ENCODE measurements at regions not wholly inside any gene's neighbourhood (a gene's known extent, or its start where the extent isn't known, plus 50 kb on each side); places are given as distances from the start of the nearest gene placed in this dataset.

- no peak overlapping the region for H3K4me3 Mint-ChIP-seq
- no peaks in the 10 kb centered on the region for H3K36me3 Mint-ChIP-seq (ENCODE audit: low read depth)
- H3K9me3 Mint-ChIP-seq, result peaks cover 20% of the 10 kb centered on the region
- H3K27me3 Mint-ChIP-seq, result no peaks in the 10 kb centered on the region
- intact Hi-C loops (cut with micrococcal nuclease), result no loop called here
- H3K4me1 Mint-ChIP-seq (ENCODE audit: low read depth), result no peaks in the 10 kb centered on the region
- H3K27ac Mint-ChIP-seq, result no peak overlapping the region
Observed at GRCh38 chr18:39305766-39306165, 1740.2 kb upstream of the CELF4 start.

- no peak overlapping the region for H3K4me3 Mint-ChIP-seq
- H3K27ac Mint-ChIP-seq, result no peak overlapping the region
- H3K4me1 Mint-ChIP-seq (ENCODE audit: low read depth), result no peaks in the 10 kb centered on the region
- no peaks in the 10 kb centered on the region for H3K9me3 Mint-ChIP-seq
- intact Hi-C loops (cut with micrococcal nuclease), result no loop called here
- no peaks in the 10 kb centered on the region for H3K36me3 Mint-ChIP-seq (ENCODE audit: low read depth)
- H3K27me3 Mint-ChIP-seq, result no peaks in the 10 kb centered on the region
Observed at GRCh38 chr18:39302481-39302880, 1736.9 kb upstream of the CELF4 start.

GRCh38 chr18:39299152-39299551, 1733.6 kb upstream of the CELF4 start:
- intact Hi-C loops (cut with micrococcal nuclease), result no loop called here
- Mint-ChIP-seq H3K4me3 (no peak overlapping the region), H3K36me3 (ENCODE audit: low read depth) (no peaks in the 10 kb centered on the region), H3K27me3 (no peaks in the 10 kb centered on the region), H3K4me1 (ENCODE audit: low read depth) (peaks cover 5% of the 10 kb centered on the region), H3K9me3 (peaks cover 9% of the 10 kb centered on the region), H3K27ac (no peak overlapping the region)

- Mint-ChIP-seq H3K27ac (no peak overlapping the region), H3K27me3 (no peaks in the 10 kb centered on the region), H3K4me3 (no peak overlapping the region), H3K4me1 (ENCODE audit: low read depth) (peaks cover 5% of the 10 kb centered on the region), H3K36me3 (ENCODE audit: low read depth) (no peaks in the 10 kb centered on the region), H3K9me3 (peaks cover 9% of the 10 kb centered on the region)
- intact Hi-C loops (cut with micrococcal nuclease), result no loop called here
Observed at GRCh38 chr18:39297225-39297624, 1731.6 kb upstream of the CELF4 start.

- peaks cover 9% of the 10 kb centered on the region for H3K9me3 Mint-ChIP-seq
- no peak overlapping the region for H3K4me3 Mint-ChIP-seq
- H3K27ac Mint-ChIP-seq, result no peak overlapping the region
- no peaks in the 10 kb centered on the region for H3K36me3 Mint-ChIP-seq (ENCODE audit: low read depth)
- intact Hi-C loops (cut with micrococcal nuclease), result no loop called here
- H3K4me1 Mint-ChIP-seq (ENCODE audit: low read depth), result peaks cover 5% of the 10 kb centered on the region
- H3K27me3 Mint-ChIP-seq, result no peaks in the 10 kb centered on the region
Observed at GRCh38 chr18:39296293-39296888, 1730.8 kb upstream of the CELF4 start.

GRCh38 chr18:39276764-39277163, 1711.2 kb upstream of the CELF4 start:
- Mint-ChIP-seq H3K27me3 (no peaks in the 10 kb centered on the region), H3K9me3 (peaks cover 11% of the 10 kb centered on the region), H3K4me3 (no peak overlapping the region), H3K36me3 (ENCODE audit: low read depth) (no peaks in the 10 kb centered on the region), H3K27ac (no peak overlapping the region), H3K4me1 (ENCODE audit: low read depth) (no peaks in the 10 kb centered on the region)
- intact Hi-C loops (cut with micrococcal nuclease), result no loop called here

- H3K9me3 Mint-ChIP-seq, result peaks cover 9% of the 10 kb centered on the region
- H3K36me3 Mint-ChIP-seq (ENCODE audit: low read depth), result no peaks in the 10 kb centered on the region
- H3K27me3 Mint-ChIP-seq, result no peaks in the 10 kb centered on the region
- H3K4me3 Mint-ChIP-seq, result no peak overlapping the region
- H3K4me1 Mint-ChIP-seq (ENCODE audit: low read depth), result no peaks in the 10 kb centered on the region
- no peak overlapping the region for H3K27ac Mint-ChIP-seq
- intact Hi-C loops (cut with micrococcal nuclease), result no loop called here
Observed at GRCh38 chr18:39274535-39274934, 1708.9 kb upstream of the CELF4 start.

GRCh38 chr18:39272230-39272629, 1706.6 kb upstream of the CELF4 start:
- H3K27me3 Mint-ChIP-seq, result no peaks in the 10 kb centered on the region
- no peak overlapping the region for H3K27ac Mint-ChIP-seq
- no peak overlapping the region for H3K4me3 Mint-ChIP-seq
- intact Hi-C loops (cut with micrococcal nuclease), result no loop called here
- peaks cover 9% of the 10 kb centered on the region for H3K9me3 Mint-ChIP-seq
- no peaks in the 10 kb centered on the region for H3K4me1 Mint-ChIP-seq (ENCODE audit: low read depth)
- no peaks in the 10 kb centered on the region for H3K36me3 Mint-ChIP-seq (ENCODE audit: low read depth)

GRCh38 chr18:39271654-39272053, 1706.1 kb upstream of the CELF4 start:
- Mint-ChIP-seq H3K36me3 (ENCODE audit: low read depth) (no peaks in the 10 kb centered on the region), H3K4me3 (no peak overlapping the region), H3K9me3 (peaks cover 9% of the 10 kb centered on the region), H3K27ac (no peak overlapping the region), H3K27me3 (no peaks in the 10 kb centered on the region), H3K4me1 (ENCODE audit: low read depth) (no peaks in the 10 kb centered on the region)
- intact Hi-C loops (cut with micrococcal nuclease), result no loop called here

GRCh38 chr18:39260565-39260964, 1695.0 kb upstream of the CELF4 start:
- H3K36me3 Mint-ChIP-seq (ENCODE audit: low read depth), result no peaks in the 10 kb centered on the region

GRCh38 chr18:39259736-39260135, 1694.1 kb upstream of the CELF4 start:
- Mint-ChIP-seq H3K4me3 (no peak overlapping the region), H3K27me3 (no peaks in the 10 kb centered on the region), H3K27ac (no peak overlapping the region), H3K36me3 (ENCODE audit: low read depth) (no peaks in the 10 kb centered on the region), H3K4me1 (ENCODE audit: low read depth) (no peaks in the 10 kb centered on the region), H3K9me3 (peaks cover 43% of the 10 kb centered on the region)
- intact Hi-C loops (cut with micrococcal nuclease), result no loop called here

More at GRCh38 chr18:39260565-39260964, 1695.0 kb upstream of the CELF4 start:
- H3K27me3 Mint-ChIP-seq, result no peaks in the 10 kb centered on the region
- H3K4me1 Mint-ChIP-seq (ENCODE audit: low read depth), result no peaks in the 10 kb centered on the region
- no peak overlapping the region for H3K4me3 Mint-ChIP-seq
- peaks cover 47% of the 10 kb centered on the region for H3K9me3 Mint-ChIP-seq
- no peak overlapping the region for H3K27ac Mint-ChIP-seq
- intact Hi-C loops (cut with micrococcal nuclease), result no loop called here

GRCh38 chr18:39244242-39244641, 1678.6 kb upstream of the CELF4 start:
- Mint-ChIP-seq H3K4me1 (ENCODE audit: low read depth) (no peaks in the 10 kb centered on the region), H3K9me3 (peaks cover 4% of the 10 kb centered on the region), H3K4me3 (no peak overlapping the region), H3K27me3 (no peaks in the 10 kb centered on the region), H3K36me3 (ENCODE audit: low read depth) (no peaks in the 10 kb centered on the region), H3K27ac (no peak overlapping the region)
- intact Hi-C loops (cut with micrococcal nuclease), result no loop called here

GRCh38 chr18:39241534-39241933, 1675.9 kb upstream of the CELF4 start:
- no peaks in the 10 kb centered on the region for H3K4me1 Mint-ChIP-seq (ENCODE audit: low read depth)
- no peaks in the 10 kb centered on the region for H3K27me3 Mint-ChIP-seq
- H3K36me3 Mint-ChIP-seq (ENCODE audit: low read depth), result no peaks in the 10 kb centered on the region
- H3K27ac Mint-ChIP-seq, result no peak overlapping the region
- no peak overlapping the region for H3K4me3 Mint-ChIP-seq
- H3K9me3 Mint-ChIP-seq, result peaks cover 14% of the 10 kb centered on the region
- intact Hi-C loops (cut with micrococcal nuclease), result no loop called here

- Mint-ChIP-seq H3K36me3 (ENCODE audit: low read depth) (no peaks in the 10 kb centered on the region), H3K27me3 (no peaks in the 10 kb centered on the region), H3K4me1 (ENCODE audit: low read depth) (no peaks in the 10 kb centered on the region), H3K27ac (no peak overlapping the region), H3K9me3 (peaks cover 34% of the 10 kb centered on the region), H3K4me3 (no peak overlapping the region)
- intact Hi-C loops (cut with micrococcal nuclease), result no loop called here
Observed at GRCh38 chr18:39238981-39239660, 1673.5 kb upstream of the CELF4 start.

Data from dendritic cell treated with granulocyte-macrophage colony-stimulating factor and Interleukin-4, amounts not matched to agents 40 ng/mL and 50 ng/mL, for 4 days (primary cell).